ENCODE measurements at regions not wholly inside any gene's neighbourhood (a gene's known extent, or its start where the extent isn't known, plus 50 kb on each side); places are given as distances from the start of the nearest gene placed in this dataset.

GRCh38 chr3:104447681-104448080 lies 919.0 kb upstream of the ALCAM start:
- Histone ChIP-seq H3K4me3 (no peak overlapping the region), H4K20me1 (ENCODE audit: control insufficient read depth, insufficient read depth) (no peaks in the 10 kb centered on the region), H3K4me2 (ENCODE audit: control insufficient read depth, insufficient read depth) (no peak overlapping the region), H3K4me1 (ENCODE audit: control insufficient read depth, insufficient read depth, low read length) (no peaks in the 10 kb centered on the region), H3K9me3 (replicated peaks; ENCODE audit: control insufficient read depth, insufficient read depth, low read length) (no peaks in the 10 kb centered on the region; the same call in 2 of the 3 replicates), H3K36me3 (ENCODE audit: control insufficient read depth in 2 of 2, insufficient read depth in 2 of 2, low read length in 1 of 2) (no peaks in the 10 kb centered on the region; a peak in 1 of 4 replicates), H3K27me3 (replicated peaks in 1 of 2; ENCODE audit: control insufficient read depth in 2 of 2, insufficient read depth in 2 of 2, low read length in 1 of 2) (no peaks in the 10 kb centered on the region), H3K27ac (ENCODE audit: control insufficient read depth, insufficient read depth) (no peak overlapping the region), H3K9ac (ENCODE audit: control insufficient read depth, insufficient read depth, low read length) (no peak overlapping the region), H3K79me2 (ENCODE audit: control insufficient read depth, insufficient read depth, low read length) (no peaks in the 10 kb centered on the region), H2AFZ (ENCODE audit: control insufficient read depth, low read depth, low read length) (no peak overlapping the region)
- CTCF ChIA-PET, result no interaction called here
- intact Hi-C loops (cut with micrococcal nuclease; ENCODE audit: unreplicated experiment), result no loop called here
- SMC1A ChIA-PET (ENCODE audit: uncharacterized antibody, unreplicated experiment), result interaction anchor here (1.2 kb wide), 2 partner anchors 9 to 125 kb away, joined by 3 to 4 read pairs; no protein-coding TSS in a partner anchor
- no peak for TF ChIP-seq MAX (IDR thresholded peaks at IDR 0.05; ENCODE audit: low read depth, low read length)
- no peak for TF ChIP-seq PAX5 (IDR thresholded peaks at IDR 0.05; ENCODE audit: borderline replicate concordance, low read depth, low read length)
- ATAC-seq (no peak), FAIRE-seq (no peak), DNase-seq (ENCODE audit: low read depth, low spot score) (no peak)
- POLR2A ChIA-PET, result interaction anchor here (1.5 kb wide), 1 partner anchor 72 kb away, joined by 3 read pairs; no protein-coding TSS in a partner anchor
- BruUV-seq (replicated peaks), result no TSS peak
- in situ Hi-C loops (cut with MboI), result no loop called here
- WGBS (ENCODE audit: insufficient coverage, insufficient replicate concordance, low lambda C conversion rate, missing lambda C conversion rate), result 79% methylated on average over 5 of the region's 5 CpGs
- RAD21 ChIA-PET (ENCODE audit: unreplicated experiment), result no interaction called here

DNA sequence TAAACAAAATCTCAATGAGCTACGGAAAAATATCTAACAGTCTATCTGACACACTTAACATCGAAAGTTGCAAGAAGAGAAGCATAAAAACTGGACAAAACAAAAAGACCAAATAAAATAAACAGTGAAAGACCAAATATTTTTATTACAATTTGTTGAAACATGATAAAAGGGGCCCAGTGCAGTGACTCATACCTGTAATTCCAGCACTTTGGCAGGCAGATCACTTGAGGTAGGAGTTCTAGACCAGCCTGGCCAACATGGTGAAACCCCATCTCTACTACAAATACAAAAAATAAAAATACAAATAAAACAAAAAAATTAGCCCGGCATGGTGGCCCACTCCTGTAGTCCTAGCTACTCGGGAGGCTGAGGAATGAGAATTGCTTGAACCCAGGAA lies 914.0 kb upstream of the ALCAM start:
- Histone ChIP-seq H3K4me2 (ENCODE audit: control insufficient read depth, insufficient read depth) (no peak overlapping the region), H3K9ac (ENCODE audit: control insufficient read depth, insufficient read depth, low read length) (no peak overlapping the region), H3K36me3 (ENCODE audit: control insufficient read depth in 2 of 2, insufficient read depth in 2 of 2, low read length in 1 of 2) (no peaks in the 10 kb centered on the region; a peak in 1 of 4 replicates), H3K4me1 (ENCODE audit: control insufficient read depth, insufficient read depth, low read length) (no peaks in the 10 kb centered on the region), H2AFZ (ENCODE audit: control insufficient read depth, low read depth, low read length) (no peak overlapping the region), H3K9me3 (replicated peaks; ENCODE audit: control insufficient read depth, insufficient read depth, low read length) (no peaks in the 10 kb centered on the region), H3K27me3 (replicated peaks in 1 of 2; ENCODE audit: control insufficient read depth in 2 of 2, insufficient read depth in 2 of 2, low read length in 1 of 2) (no peaks in the 10 kb centered on the region), H3K79me2 (ENCODE audit: control insufficient read depth, insufficient read depth, low read length) (no peaks in the 10 kb centered on the region), H3K4me3 (no peak overlapping the region), H3K27ac (ENCODE audit: control insufficient read depth, insufficient read depth) (no peak overlapping the region), H4K20me1 (ENCODE audit: control insufficient read depth, insufficient read depth) (no peaks in the 10 kb centered on the region)
- FAIRE-seq (no peak), DNase-seq (ENCODE audit: low read depth, low spot score) (no peak), ATAC-seq (no peak)
- CTCF ChIA-PET, result no interaction called here
- BruUV-seq (replicated peaks), result no TSS peak
- RAD21 ChIA-PET (ENCODE audit: unreplicated experiment), result interaction anchor here (0.6 kb wide), 1 partner anchor 9 kb away, joined by 3 read pairs; no protein-coding TSS in a partner anchor
- intact Hi-C loops (cut with micrococcal nuclease; ENCODE audit: unreplicated experiment), result no loop called here
- POLR2A ChIA-PET, result no interaction called here
- SMC1A ChIA-PET (ENCODE audit: uncharacterized antibody, unreplicated experiment), result interaction anchor here (0.6 to 1.3 kb wide), 3 partner anchors 8 to 107 kb away, joined by 3 to 4 read pairs (median 3); no protein-coding TSS in a partner anchor
- in situ Hi-C loops (cut with MboI), result no loop called here
- WGBS (ENCODE audit: insufficient coverage, insufficient replicate concordance, low lambda C conversion rate, missing lambda C conversion rate), result 100% methylated on average over 4 of the region's 4 CpGs
- no peak for TF ChIP-seq SMAD1 (IDR thresholded peaks at IDR 0.05; ENCODE audit: low read depth, partially characterized antibody)
- TF ChIP-seq, protein P1, sequence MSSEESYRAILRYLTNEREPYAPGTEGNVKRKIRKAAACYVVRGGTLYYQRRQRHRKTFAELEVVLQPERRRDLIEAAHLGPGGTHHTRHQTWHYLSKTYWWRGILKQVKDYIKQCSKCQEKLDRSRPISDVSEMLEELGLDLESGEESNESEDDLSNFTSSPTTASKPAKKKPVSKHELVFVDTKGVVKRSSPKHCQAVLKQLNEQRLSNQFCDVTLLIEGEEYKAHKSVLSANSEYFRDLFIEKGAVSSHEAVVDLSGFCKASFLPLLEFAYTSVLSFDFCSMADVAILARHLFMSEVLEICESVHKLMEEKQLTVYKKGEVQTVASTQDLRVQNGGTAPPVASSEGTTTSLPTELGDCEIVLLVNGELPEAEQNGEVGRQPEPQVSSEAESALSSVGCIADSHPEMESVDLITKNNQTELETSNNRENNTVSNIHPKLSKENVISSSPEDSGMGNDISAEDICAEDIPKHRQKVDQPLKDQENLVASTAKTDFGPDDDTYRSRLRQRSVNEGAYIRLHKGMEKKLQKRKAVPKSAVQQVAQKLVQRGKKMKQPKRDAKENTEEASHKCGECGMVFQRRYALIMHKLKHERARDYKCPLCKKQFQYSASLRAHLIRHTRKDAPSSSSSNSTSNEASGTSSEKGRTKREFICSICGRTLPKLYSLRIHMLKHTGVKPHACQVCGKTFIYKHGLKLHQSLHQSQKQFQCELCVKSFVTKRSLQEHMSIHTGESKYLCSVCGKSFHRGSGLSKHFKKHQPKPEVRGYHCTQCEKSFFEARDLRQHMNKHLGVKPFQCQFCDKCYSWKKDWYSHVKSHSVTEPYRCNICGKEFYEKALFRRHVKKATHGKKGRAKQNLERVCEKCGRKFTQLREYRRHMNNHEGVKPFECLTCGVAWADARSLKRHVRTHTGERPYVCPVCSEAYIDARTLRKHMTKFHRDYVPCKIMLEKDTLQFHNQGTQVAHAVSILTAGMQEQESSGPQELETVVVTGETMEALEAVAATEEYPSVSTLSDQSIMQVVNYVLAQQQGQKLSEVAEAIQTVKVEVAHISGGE (CRISPR knock-in tag; IDR thresholded peaks at IDR 0.05), result no peak
- TF ChIP-seq, protein P2, sequence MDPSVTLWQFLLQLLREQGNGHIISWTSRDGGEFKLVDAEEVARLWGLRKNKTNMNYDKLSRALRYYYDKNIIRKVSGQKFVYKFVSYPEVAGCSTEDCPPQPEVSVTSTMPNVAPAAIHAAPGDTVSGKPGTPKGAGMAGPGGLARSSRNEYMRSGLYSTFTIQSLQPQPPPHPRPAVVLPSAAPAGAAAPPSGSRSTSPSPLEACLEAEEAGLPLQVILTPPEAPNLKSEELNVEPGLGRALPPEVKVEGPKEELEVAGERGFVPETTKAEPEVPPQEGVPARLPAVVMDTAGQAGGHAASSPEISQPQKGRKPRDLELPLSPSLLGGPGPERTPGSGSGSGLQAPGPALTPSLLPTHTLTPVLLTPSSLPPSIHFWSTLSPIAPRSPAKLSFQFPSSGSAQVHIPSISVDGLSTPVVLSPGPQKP (IDR thresholded peaks at IDR 0.05; ENCODE audit: low read depth, low read length), result no peak
- TF ChIP-seq RUNX3 (IDR thresholded peaks at IDR 0.05; ENCODE audit: low read length), result no peak
- no peak for TF ChIP-seq WRNIP1 (IDR thresholded peaks at IDR 0.05; ENCODE audit: borderline replicate concordance, low read depth, low read length)
- no peak for TF ChIP-seq FOXK2 (IDR thresholded peaks at IDR 0.05)
